ENCODE measurements at regions not wholly inside any gene's neighbourhood (a gene's known extent, or its start where the extent isn't known, plus 50 kb on each side); places are given as distances from the start of the nearest gene placed in this dataset.

DNA sequence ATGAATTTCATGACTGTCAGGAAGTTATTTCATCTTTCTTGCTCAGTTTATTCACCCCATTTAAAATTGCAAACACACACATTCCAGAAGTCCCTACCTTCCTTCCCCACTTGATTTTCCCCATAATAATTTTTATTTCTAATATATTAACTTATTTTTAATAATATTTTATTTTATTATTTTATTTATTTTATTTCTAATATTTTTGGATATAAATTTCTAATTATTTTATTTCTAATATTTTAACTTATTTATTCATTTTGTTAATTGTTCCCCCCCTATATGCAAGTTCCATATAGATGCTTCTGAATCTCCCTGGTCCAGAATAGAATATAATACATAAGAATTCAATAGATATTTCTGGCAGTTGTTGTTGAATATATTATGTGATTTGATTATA lies 293.7 kb upstream of the CPEB2 start:
- Histone ChIP-seq H3K36me3 (no peaks in the 10 kb centered on the region), H3K4me3 (no peak overlapping the region), H3K27ac (no peak overlapping the region), H3K9me3 (no peaks in the 10 kb centered on the region), H3K27me3 (no peaks in the 10 kb centered on the region), H3K4me1 (no peaks in the 10 kb centered on the region)
- no peak for DNase-seq
- in situ Hi-C loops (cut with MboI; ENCODE audit: low sequenced_read_pairs in 4 of 4), result no loop called here
- TF ChIP-seq, protein P1, sequence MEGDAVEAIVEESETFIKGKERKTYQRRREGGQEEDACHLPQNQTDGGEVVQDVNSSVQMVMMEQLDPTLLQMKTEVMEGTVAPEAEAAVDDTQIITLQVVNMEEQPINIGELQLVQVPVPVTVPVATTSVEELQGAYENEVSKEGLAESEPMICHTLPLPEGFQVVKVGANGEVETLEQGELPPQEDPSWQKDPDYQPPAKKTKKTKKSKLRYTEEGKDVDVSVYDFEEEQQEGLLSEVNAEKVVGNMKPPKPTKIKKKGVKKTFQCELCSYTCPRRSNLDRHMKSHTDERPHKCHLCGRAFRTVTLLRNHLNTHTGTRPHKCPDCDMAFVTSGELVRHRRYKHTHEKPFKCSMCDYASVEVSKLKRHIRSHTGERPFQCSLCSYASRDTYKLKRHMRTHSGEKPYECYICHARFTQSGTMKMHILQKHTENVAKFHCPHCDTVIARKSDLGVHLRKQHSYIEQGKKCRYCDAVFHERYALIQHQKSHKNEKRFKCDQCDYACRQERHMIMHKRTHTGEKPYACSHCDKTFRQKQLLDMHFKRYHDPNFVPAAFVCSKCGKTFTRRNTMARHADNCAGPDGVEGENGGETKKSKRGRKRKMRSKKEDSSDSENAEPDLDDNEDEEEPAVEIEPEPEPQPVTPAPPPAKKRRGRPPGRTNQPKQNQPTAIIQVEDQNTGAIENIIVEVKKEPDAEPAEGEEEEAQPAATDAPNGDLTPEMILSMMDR (IDR thresholded peaks at IDR 0.05 in 4 of 5, conservative IDR thresholded peaks at IDR 0.05 in 1 of 5), result no peak
- TF ChIP-seq POLR2A (IDR thresholded peaks at IDR 0.05), result no peak
- ATAC-seq, result no peak
- intact Hi-C loops (cut with DNase I; ENCODE audit: low total_unique reads), result no loop called here

DNA sequence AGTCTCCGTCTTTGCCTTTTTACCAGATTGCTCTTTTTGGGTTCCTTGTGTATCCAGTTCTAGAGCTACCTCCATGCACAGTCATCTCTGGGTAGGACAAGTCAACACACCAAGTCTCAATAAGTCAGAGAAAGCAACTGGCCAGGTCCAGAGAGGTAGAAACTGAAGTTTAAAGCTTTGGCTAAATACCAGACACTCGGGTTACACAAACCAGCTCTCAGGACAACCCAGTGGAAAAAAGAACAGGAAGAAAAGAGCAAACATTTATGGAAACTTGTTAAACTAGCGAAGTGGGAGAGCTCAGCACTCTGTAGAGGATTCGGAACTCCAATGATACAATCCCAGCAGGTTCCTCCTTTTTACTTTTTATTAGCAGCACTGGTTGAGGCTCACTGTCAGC lies 291.0 kb upstream of the CPEB2 start:
- no peak for ATAC-seq
- no peaks in the 10 kb centered on the region for H3K36me3 ChIP-seq
- no peak for DNase-seq
- no peak for TF ChIP-seq POLR2A (IDR thresholded peaks at IDR 0.05)
- TF ChIP-seq, protein P1 (IDR thresholded peaks at IDR 0.05 in 4 of 5, conservative IDR thresholded peaks at IDR 0.05 in 1 of 5), result no peak
- no peaks in the 10 kb centered on the region for H3K4me1 ChIP-seq
- in situ Hi-C loops (cut with MboI; ENCODE audit: low sequenced_read_pairs in 4 of 4), result no loop called here
- intact Hi-C loops (cut with DNase I; ENCODE audit: low total_unique reads), result no loop called here
- H3K4me3 ChIP-seq, result no peak overlapping the region
- H3K9me3 ChIP-seq, result no peaks in the 10 kb centered on the region
- H3K27me3 ChIP-seq, result no peaks in the 10 kb centered on the region
- no peak overlapping the region for H3K27ac ChIP-seq

DNA sequence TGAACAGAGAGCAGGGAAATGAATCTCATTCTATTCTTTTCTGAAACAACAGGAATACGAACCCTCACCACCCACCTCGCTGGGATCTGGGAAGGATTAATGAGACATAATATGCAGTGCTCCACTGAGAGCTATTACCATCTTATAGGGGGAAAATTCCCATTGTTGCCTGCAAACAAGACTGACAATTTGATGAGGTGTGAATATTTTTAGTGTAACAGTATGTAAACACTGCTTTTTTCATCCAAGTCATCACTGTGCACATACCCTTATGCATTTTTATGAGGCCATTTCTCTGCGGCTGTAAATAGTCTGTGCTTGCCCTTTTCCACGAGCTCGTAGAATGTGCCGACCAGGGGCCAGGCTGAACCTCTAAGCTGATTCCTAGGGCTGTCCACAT lies 285.6 kb upstream of the CPEB2 start:
- H3K4me1 ChIP-seq, result no peaks in the 10 kb centered on the region
- H3K27me3 ChIP-seq, result no peaks in the 10 kb centered on the region
- no peaks in the 10 kb centered on the region for H3K9me3 ChIP-seq
- no peak overlapping the region for H3K27ac ChIP-seq
- TF ChIP-seq, protein P1 (IDR thresholded peaks at IDR 0.05 in 4 of 5, conservative IDR thresholded peaks at IDR 0.05 in 1 of 5), result no peak
- TF ChIP-seq POLR2A (IDR thresholded peaks at IDR 0.05), result no peak
- DNase-seq, result no peak
- no peak overlapping the region for H3K4me3 ChIP-seq
- intact Hi-C loops (cut with DNase I; ENCODE audit: low total_unique reads) (no loop called here), in situ Hi-C loops (cut with MboI; ENCODE audit: low sequenced_read_pairs in 4 of 4) (no loop called here)
- no peak for ATAC-seq
- no peaks in the 10 kb centered on the region for H3K36me3 ChIP-seq

DNA sequence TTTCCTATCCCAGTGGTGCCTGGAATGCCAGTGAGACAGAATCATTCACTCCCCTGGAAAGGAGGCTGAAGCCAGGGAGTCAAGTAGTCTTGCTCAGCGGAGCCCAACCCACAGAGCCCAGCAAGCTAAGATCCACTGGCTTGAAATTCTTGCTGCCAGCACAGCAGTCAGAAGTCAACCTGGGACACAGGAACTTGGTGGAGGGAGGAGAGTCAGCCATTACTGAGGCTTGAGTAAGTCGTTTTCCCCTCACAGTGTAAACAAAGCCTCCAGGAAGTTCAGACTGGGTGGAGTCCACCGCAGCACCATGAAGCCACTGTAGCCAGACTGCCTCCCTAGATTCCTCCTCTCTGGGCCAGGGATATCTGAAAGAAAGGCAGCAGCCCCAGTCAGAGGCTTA lies 283.2 kb upstream of the CPEB2 start:
- ATAC-seq (no peak), DNase-seq (no peak)
- Histone ChIP-seq H3K36me3 (no peaks in the 10 kb centered on the region), H3K27me3 (no peaks in the 10 kb centered on the region), H3K4me1 (no peaks in the 10 kb centered on the region), H3K4me3 (no peak overlapping the region), H3K9me3 (no peaks in the 10 kb centered on the region), H3K27ac (no peak overlapping the region)
- intact Hi-C loops (cut with DNase I; ENCODE audit: low total_unique reads), result no loop called here
- in situ Hi-C loops (cut with MboI; ENCODE audit: low sequenced_read_pairs in 4 of 4), result no loop called here
- no peak for TF ChIP-seq POLR2A (IDR thresholded peaks at IDR 0.05)
- TF ChIP-seq, protein P1 (IDR thresholded peaks at IDR 0.05 in 4 of 5, conservative IDR thresholded peaks at IDR 0.05 in 1 of 5), result no peak

DNA sequence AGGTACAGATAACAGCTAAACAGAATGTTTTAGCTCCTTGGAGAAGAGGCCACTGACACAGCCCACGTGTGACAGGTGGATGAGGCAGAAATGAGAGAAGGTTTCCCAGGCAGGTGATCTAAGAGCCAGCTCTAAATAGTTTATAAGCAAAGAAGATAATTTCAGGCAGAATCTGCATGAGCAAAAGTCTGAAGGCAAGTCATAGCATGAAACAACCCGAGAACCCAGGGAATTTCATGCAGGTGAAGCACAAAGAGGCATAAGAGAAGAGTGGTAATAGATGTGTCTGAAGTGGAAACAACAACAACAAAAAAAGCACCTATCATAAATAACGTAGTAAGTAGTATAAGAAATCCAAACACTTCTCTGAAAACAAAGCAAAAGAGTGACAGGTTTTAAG lies 275.8 kb upstream of the CPEB2 start:
- no peaks in the 10 kb centered on the region for H3K27me3 ChIP-seq
- intact Hi-C loops (cut with DNase I; ENCODE audit: low total_unique reads) (no loop called here), in situ Hi-C loops (cut with MboI; ENCODE audit: low sequenced_read_pairs in 4 of 4) (no loop called here)
- TF ChIP-seq POLR2A (IDR thresholded peaks at IDR 0.05), result no peak
- TF ChIP-seq, protein P1 (IDR thresholded peaks at IDR 0.05 in 4 of 5, conservative IDR thresholded peaks at IDR 0.05 in 1 of 5), result no peak
- H3K27ac ChIP-seq, result no peak overlapping the region
- H3K9me3 ChIP-seq, result no peaks in the 10 kb centered on the region
- no peaks in the 10 kb centered on the region for H3K36me3 ChIP-seq
- no peak for DNase-seq
- ATAC-seq, result no peak
- H3K4me1 ChIP-seq, result no peaks in the 10 kb centered on the region
- no peak overlapping the region for H3K4me3 ChIP-seq

Data from gastrocnemius medialis (tissue), 4 donors.